SW 1271 (cell line): ENCODE measurements at regions not wholly inside any gene's neighbourhood (a gene's known extent, or its start where the extent isn't known, plus 50 kb on each side); places are given as distances from the start of the nearest gene placed in this dataset.

Experiments used
- DNase-seq, 2 experiments: peaks; one replicate each; lab custom pipeline; 2025; lab: John Stamatoyannopoulos, UW

DNA sequence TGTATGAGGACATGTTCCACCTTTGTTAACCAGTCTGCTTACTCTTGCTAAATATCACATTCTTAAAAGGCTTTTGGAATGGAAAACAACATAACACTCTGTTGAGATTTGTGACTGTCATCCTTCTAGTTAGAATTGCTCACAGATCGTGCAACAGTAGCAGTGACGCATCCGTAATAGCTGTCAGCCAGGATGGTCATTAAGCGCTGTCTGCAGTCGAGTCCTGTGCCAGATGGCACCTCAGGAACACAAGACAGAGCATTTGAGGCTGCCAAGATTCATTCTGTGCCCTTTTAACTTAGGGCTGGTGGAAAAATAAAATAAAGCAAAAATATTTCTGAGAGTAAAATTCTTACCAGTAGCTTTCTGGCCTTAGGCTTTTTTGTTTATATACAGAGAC is 348.6 kb downstream of the ANKRD7 start:
- no peak for DNase-seq

DNA sequence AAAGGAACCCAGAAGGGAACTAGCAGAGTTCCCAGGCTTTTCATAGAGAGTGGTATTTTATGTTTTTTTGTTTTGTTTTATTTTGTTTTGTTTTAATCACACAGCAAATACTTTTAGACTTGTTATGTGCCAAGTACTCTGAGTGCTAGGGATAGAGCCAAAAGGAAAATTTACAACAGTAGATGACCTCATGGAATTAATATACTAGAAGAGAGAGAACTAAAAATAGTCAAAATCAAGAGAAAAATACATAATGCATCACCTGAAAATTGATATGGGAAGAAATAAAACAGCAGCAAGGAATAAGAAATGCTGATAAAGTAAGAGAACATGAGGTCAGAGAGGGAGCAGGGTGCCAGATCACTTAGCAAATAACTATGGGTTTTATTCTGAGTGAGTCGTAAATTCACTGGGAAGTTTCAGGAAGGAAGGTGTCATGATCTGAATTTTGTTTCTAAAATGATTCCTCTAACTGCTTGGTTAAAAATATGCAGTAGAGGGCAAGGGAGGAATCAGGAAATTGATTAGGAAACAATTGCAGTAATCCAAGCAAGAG is 351.0 kb downstream of the ANKRD7 start:
- DNase-seq = no peak

DNA sequence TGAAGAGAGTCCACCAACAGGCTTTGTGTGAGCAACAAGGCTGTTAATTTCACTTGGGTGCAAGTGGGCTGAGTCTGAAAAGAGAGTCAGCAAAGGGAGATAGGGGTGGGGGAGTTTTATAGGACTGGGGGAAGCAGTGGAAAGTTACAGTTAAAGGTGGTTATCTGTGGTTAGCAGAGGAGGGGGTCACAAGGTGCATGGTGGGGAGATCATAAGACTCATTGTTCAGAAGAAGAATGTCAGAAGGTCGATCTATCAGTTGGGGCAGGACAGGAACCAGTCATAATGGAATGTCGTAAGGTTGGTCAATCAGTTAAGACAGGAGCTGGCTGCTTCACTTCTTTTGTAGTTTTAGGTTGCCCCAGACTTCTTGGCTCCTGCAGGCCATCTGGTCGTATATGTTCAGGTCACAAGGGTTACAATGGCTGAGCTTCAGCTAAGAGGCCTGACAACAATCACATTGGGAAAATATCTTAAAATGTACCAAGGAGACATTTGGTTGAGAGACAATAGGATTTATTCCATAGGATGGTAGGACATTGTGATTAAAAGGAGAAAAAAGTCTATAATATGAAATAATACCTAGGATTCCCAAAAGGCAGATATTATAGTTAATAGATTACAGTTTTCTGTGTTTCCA is 356.4 kb downstream of the ANKRD7 start:
- no peak for DNase-seq

DNA sequence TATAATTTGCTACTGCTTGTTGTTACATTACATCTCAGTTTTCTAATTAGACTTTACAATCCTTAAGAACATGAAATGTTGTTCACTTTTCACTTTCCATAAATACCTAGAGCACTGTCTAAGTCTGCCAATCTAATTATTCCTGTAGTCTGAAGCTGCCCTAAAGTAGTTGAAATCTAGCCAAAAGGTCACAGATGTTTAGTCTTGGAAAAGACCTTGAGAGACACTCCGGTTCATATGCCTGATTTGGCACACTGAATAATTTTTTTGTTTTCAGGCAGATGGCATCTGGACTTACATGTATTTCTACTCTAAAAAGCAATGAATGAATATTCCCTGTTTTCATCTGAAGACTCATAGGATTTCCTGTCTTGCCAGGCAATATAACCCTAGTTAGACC is 359.1 kb downstream of the ANKRD7 start:
- no peak for DNase-seq

DNA sequence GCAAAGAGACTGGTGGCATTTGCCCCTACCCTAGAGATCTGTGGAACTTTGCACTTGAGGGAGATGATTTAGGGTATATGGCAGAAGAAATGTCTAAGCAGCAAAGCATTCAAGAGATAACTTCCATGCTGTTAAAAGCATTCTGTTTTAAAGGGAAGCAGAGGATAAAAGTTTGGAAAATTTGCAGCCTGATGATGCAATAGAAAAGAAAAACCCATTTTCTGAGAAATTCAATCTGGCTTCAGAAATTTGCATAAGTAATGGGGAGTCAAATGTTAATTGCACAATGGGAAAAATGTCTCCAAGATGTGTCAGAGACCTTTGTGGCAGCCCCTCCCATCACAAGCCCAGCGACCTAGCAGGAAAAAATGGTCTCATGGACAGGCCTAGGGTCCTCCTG is 361.7 kb downstream of the ANKRD7 start:
- no peak for DNase-seq

DNA sequence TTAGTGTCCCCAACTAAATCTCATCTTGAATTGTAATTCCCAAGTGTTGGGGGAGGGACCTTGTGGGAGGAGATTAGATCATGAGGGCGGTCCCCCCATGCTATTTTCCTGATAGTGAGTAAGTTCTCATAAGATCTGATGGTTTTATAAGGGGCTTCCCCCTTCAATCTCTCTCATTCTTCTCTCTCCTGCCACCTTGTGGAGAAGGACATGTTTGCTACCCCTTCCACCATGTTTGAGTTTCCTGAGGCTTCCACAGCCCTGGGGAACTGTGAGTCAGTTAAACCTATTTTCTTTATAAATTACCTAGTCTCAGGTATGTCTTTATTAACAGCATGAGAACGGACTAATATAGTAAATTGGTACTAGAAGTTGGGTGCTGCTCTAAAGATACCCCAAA is 365.6 kb downstream of the ANKRD7 start:
- DNase-seq = no peak

DNA sequence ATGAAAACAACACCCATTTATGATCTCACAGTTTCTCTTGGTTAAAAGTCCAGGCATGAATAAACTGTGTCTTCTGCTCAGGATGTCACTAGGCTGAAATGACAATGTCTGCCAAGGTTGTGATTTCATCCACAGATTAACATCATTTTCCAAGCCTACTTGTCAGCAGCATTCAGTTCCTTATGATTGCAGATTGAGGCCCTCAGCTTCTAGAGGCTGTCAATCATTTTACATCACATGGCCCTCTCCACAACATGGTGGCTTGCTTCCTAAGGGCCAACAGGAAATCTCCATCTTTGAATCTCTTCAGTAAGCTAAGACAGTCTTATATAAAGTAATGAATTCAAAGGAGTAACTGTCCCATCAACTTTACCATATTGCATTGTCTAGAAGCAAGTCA is 377.6 kb downstream of the ANKRD7 start:
- DNase-seq = no peak

DNA sequence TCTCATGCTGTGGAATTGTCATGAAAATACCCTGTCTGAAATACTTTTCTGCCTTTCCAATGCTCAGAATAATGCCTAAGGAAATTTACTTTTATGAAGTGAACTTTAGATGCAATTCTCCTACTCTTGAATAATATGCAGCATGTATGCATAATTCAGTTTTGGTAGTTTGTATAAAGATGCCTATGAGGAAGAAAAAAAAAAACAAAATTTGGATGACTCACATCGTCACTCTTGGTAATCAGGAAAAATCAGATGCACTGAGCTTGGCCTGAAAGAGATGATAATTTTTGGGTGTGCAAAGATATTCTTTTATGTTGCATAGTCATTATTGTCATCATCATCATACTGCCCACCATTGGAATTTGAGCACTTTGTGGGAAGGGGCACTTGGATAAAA is 382.1 kb downstream of the ANKRD7 start:
- no peak for DNase-seq

DNA sequence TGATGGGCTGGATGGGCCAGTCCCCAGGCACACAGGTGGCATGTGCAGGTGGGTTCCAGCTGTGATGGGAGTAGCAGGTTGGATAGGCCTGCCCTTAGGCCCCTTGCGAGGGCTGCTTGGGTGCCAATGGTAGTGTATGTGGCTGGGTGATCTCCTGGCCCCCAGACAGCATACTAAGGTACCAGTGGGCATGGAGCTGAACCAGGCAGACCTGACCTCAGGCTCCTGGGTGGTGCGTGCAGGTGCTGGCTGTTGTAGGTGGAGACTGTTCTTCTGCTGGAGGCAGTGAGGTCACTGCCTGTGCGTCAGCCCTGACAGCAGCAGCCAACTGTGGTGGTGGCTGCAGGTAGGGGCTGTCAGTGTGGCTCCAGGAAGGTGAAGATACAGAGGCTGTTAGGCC is 384.7 kb downstream of the ANKRD7 start:
- no peak for DNase-seq

DNA sequence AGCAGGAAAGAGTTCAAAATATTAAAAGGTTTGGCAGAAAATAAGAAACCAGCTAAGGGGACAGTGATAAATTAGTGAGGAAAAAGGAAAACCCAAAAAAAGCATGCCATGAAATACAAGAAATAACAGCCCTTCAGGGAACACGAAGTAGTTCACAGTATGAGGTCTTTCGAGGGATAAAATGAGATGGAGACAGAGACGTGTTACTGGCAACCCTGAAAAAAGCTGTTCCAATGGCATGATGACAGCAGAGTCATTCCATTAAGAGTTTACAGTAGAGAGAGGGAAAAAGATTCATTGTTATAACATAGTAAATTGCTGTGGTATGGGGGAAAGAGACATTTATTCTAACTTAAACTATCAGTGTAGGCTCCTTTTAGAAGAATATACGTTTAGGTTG is 391.2 kb downstream of the ANKRD7 start:
- no peak for DNase-seq

DNA sequence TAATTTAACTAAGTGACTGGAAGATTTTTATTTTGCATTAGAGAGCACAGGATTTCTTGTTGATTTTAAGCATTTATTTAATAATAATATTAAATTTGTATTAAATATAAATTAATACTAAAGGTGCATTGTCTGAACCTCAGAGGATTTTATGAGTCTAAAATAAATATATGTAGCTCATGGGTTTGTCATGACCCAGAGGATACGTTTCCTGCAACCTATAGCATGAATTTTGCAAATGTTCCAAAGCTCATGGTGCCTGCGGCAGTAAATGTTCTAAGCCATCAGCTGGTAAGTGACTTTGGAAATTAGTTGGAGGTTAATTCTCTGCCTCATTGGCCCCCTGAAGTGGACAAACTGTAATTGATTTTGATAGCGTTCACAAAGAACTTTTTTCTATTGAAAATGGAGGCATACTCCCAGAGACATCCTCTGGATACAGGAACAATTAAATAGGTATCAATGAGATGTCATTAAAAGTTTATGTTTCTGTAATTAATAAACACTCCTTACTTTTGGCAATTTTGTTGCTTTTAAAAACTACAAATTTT is 397.4 kb downstream of the ANKRD7 start:
- no peak for DNase-seq

DNA sequence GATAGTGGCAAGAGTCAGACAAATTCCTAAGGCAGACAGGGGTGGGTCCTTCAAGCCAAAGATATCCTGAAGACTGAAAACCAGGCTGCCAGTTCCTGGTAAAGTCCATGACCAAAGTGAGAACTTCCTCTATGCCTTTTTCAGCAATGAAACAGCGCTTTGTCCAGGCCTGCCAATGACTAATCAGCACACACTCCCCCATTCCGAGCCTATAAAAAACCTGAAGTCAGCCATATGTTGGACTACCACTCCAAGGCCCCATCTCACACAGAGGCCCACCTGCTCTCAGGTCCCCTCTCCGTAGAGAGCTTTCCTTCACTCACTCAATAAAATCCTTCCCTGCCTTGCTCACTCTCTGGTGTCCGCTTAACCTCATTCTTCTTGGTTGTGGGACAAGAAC is 402.2 kb downstream of the ANKRD7 start:
- no peak for DNase-seq

DNA sequence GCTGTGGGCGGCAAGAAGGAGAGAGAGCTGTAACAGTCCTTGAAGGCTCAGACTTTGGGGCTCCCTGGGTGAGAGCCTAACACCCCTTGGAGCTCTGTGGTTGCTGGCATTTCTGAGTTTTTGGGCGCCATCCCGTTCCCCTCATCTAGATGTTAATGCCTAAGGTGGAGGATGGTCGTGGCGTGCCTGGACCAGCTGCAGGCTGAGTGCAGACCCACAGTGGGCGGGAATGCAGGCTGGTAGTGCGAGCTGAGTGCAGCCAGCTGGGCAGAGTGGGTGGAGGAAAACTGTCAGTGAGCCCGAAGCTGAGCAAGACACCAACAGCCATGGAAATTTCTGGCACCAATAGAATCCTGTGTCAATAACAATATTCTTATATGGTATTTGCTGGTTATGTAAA is 403.0 kb downstream of the ANKRD7 start:
- no peak for DNase-seq

DNA sequence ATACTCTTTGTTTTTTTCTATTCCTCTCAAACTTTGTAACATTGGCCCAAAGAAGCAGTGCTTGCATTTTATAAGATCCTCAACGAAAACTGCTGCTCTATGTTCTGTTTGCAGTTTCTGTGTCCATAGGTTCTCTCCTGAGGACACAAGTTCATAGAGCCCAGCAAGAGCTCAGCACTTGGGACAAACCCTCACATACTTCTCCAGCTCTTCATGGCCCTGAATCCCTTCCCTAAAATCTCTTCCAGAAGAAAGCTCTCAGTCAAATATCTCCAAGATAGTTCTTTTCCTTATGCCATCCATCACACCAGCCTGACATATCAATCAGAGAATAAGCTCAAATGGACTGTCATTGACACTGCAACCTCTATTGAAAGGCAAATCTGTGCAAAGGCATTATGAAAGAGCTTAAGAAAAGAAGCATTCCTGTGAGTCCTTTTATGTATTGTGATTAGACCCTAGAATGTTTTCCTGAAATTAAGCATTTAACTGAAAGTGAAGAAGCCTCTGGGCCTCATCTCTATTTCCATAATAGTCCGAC is 405.5 kb downstream of the ANKRD7 start:
- DNase-seq = no peak

DNA sequence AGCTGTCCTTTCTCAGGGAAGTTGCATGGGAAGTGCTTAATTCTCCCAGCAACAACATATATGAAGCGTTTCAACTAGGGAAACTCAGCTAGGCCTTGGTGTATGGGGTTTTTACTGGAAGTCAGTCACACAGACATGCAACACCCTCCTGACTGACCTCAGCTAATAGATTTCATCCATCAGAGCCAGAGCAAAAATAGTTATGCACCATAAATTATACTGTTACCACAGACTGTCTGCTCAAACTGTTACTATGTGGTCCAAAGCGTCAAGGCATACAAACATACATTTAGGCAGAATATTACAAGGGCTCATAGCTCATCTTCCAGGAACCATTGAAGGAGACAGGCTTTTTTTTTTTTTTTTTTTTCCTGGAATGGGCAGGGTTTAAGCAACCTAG is 417.9 kb downstream of the ANKRD7 start:
- no peak for DNase-seq

DNA sequence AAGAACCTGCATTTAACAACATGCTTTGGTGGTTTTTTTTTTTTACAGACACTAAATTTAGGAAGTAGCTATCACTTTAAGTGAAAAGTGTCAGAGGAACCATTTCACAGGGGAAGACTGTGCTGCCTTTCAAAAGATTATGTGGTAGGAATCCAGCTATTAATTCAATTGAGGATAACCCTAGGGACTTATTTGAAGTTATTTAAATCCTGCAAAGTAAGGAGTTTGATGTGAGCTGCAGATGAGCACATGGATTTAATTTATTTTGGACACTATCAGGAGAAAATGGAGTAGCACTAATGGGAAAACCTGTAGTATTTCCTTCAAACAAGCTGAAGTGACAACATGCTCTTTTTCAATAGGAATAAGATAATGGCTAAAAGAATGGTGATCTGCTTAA is 419.8 kb downstream of the ANKRD7 start:
- DNase-seq = no peak

DNA sequence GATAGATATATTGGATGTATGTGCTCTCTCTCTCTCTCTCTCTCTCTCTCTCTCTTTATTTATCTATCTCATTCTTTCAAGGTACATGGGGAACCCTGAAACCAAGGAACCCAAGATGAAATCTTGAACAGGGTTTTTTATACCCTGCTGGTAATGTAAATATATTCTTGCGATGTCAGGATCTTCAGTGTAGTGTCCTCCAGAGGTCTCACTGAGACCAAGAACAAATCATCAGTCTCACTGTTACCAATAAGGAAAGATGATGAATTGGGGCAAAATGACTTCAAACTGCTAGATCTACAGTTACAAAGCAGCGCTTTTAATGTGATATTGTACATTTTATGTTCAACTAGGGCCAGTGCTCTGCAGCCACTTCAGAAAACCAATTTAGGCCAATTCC is 423.5 kb downstream of the ANKRD7 start:
- DNase-seq = no peak

DNA sequence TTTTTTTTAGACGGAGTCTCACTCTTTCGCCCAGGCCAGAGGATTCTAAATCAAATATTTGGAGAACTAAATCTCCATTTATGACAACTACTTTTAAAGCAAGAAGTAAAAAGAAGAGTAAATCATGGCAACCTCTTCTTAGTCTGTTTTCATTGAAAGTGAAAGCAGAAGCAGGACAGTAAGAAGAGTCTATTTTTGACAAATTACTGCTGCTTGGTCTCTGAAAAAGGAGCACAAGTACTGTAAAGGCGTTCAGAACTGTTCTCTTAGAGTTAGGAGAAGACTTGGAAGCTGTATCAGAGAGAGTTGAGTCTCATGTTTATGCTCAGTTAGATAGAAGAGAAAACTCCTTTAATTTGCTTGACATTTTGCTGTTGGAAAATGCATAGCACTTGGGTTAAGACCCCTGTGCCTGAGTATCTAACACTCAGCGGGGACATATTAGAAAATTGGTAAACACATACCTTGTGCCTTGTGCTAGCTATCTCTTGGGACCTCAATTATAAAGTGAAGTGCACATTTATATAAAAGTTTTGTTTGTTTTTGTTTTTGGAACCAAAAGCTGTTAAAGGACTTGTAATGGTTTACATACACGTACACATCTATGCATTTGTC is 433.0 kb downstream of the ANKRD7 start:
- DNase-seq = no peak

DNA sequence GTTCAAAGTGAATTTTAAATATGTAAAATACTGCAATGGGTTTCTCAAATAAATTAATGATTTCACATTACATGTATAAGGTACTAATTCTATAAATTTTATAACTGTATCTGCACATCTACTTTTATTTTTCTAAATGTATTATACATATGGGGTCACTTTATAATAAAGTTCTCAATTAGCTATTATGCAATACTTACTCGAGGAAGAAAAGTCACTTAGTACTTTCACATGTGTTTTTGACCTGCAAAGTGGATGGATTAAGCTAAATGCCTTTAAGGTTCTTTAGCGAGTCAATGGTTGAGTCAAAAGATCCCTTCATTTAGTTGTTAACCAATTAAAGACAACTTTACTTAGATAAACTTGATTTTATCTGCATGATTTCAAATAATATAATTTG is 437.8 kb downstream of the ANKRD7 start:
- DNase-seq = no peak

DNA sequence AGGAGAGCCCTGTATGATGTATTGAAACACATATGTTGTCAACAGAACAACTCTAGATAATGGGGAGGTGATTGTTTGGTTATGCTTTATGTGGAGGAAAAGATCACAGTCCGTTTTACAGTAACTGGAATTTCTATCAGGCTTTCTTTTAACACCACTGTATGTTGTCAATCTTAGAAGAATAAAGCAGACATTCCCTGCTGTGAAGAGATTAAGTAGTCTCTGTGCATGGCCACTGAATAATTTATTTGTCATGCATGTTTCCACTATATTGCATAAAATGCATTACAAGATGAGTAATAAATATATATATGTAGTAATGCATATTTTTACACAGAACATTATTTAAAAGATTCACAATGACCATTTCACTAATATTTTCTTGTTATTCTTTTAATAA is 440.0 kb downstream of the ANKRD7 start:
- no peak for DNase-seq

DNA sequence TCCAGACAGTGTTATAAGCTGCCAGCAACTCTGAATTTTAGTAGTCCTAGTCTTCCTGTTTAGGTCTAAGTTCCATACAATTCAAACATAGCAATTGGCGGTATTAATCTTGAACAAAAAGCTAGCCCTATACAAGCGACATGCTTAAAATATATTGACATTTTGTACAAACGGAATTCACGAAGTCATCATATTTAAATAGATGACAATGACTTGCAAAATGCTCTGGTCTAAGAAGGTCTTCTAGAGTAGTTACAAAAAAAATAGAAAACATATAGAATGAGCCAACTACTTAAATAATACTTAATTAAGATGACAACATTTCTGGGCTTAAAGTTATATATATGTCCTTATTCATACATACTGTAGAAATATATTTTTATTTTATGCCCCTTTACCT is 446.6 kb downstream of the ANKRD7 start:
- no peak for DNase-seq

DNA sequence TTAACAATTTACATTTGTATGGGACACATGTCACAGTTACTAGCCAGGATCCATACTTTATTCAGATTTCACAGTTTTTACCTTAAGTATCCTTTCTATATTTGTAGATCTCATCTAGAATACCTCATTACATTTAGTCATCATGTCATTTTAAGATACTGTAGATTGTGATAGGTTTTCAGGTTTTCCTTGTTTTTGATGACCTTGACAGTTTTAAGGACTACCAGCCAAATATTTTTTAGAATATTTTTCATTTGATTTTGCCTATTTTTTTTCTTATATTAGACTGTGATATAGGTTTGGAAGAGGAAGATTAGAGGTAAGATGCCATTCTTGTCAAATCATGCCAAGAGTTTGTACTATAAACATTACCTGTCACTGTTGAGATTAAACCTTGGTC is 460.3 kb downstream of the ANKRD7 start:
- no peak for DNase-seq

DNA sequence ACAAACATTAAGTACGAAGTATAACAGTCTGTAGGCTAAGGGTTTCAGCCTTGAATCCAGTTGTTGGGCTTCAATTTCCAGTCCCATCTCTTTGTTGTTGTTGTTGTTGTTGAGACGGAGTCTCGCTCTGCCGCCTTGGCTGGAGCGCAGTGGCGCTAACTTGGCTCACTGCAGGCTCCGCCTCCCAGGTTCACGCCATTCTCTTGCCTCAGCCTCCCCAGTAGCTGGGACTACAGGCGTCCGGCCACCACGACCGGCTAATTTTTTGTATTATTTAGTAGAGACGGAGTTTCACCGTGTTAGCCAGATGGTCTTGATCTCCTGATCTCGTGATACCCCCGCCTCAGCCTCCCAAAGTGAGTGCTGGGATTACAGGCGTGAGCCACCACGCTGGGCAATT is 464.9 kb downstream of the ANKRD7 start:
- no peak for DNase-seq

DNA sequence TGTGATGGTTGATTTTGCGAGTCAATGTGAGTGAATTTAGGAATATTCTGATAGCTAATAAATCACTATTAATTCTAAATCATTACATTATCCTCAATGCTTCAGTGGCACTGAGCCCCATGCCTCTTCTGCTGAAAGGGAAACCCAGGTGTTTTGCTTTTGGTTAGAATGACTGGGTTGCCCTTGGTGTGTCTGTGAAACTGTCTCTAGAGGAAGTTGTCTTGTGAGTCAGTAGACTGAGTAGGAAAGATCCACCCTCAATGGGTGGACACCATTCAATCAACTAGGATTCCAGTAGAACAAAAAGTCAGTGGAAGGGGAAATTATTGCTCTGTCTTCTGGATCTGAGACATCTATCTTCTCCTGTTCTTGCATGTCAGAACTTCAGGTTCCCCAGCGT is 472.4 kb downstream of the ANKRD7 start:
- no peak for DNase-seq
